ENCODE measurements at regions not wholly inside any gene's neighbourhood (a gene's known extent, or its start where the extent isn't known, plus 50 kb on each side); places are given as distances from the start of the nearest gene placed in this dataset.
A peak's percentile ranks its signal among the peaks of the same experiment; 100 is the strongest.

DNA sequence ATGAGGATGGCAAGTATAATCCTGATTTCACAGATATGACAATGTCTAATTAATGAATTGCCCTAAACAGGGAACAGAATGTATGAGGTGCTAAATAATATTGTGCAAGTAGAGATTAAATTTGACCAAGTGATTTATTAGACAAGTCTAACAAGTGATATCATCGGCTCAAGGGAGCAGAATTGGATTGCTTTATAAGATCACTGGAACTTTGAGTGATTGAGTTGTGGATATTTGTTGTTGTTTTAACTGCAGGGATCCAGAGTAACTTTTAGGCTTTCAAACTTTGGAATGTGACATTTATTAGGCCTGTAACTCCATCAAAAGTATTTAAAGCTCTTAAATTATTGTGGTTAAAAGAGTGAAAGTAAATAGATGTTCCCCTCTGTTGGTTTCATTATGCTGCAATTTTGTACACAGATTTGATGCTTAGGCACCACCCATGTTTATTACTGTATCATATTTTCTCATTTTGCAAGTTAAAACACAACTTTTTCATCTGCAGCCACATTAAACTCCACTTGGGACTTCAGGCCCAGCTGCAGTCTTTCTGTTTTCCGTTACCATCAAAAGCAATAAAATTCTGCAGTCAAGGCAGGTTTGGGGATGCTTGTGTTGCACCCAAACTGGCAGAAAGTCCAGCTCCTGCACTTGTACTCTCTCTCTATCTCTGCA lies 206.6 kb downstream of the HLX start:
- intact Hi-C loops (cut with DNase I): no loop called here

DNA sequence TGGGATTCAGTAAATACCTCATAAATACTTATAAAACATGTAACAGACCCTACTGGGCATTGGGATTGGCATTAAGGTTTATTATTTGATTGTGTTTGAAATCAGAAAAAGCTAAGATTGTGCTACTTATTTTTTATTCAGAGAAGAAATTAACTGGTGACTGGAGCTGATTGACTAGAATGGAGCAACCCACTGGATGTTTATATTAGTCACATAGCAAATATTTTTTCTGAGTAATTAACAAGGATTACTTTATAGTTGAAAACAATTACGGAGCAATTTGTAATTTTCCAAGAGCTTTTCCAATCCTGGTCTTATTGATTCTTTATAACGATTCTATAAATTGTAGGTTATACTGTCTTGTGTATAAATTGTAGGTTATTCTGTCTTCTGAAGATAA lies 208.7 kb downstream of the HLX start:
- H3K4me3 ChIP-seq: no peak overlapping the region
- ATAC-seq: no peak
- H3K9me3 ChIP-seq: no peaks in the 10 kb centered on the region
- no peak for DNase-seq
- intact Hi-C loops (cut with DNase I): no loop called here
- no peaks in the 10 kb centered on the region for H3K4me1 ChIP-seq
- no peak for FAIRE-seq
- 68 to 70% methylated on average over 2 of the region's 2 CpGs for WGBS, 2 donors
- TF ChIP-seq, protein P1, sequence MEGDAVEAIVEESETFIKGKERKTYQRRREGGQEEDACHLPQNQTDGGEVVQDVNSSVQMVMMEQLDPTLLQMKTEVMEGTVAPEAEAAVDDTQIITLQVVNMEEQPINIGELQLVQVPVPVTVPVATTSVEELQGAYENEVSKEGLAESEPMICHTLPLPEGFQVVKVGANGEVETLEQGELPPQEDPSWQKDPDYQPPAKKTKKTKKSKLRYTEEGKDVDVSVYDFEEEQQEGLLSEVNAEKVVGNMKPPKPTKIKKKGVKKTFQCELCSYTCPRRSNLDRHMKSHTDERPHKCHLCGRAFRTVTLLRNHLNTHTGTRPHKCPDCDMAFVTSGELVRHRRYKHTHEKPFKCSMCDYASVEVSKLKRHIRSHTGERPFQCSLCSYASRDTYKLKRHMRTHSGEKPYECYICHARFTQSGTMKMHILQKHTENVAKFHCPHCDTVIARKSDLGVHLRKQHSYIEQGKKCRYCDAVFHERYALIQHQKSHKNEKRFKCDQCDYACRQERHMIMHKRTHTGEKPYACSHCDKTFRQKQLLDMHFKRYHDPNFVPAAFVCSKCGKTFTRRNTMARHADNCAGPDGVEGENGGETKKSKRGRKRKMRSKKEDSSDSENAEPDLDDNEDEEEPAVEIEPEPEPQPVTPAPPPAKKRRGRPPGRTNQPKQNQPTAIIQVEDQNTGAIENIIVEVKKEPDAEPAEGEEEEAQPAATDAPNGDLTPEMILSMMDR (IDR thresholded peaks at IDR 0.05): no peak
- H3K36me3 ChIP-seq: no peaks in the 10 kb centered on the region
- H3K27ac ChIP-seq: no peak overlapping the region
- no peaks in the 10 kb centered on the region for H3K27me3 ChIP-seq

More for the DNA sequence above, 206.6 kb downstream of the HLX start:
- Histone ChIP-seq H3K27me3 (no peaks in the 10 kb centered on the region), H3K27ac (no peak overlapping the region), H3K4me3 (no peak overlapping the region), H3K4me1 (no peaks in the 10 kb centered on the region), H3K9me3 (no peaks in the 10 kb centered on the region), H3K36me3 (no peaks in the 10 kb centered on the region)
- DNase-seq (no peak), FAIRE-seq (no peak), ATAC-seq (peak in 1 of 4 donors; percentile 24)
- WGBS, 2 donors: 55 to 61% methylated on average over 2 of the region's 2 CpGs
- TF ChIP-seq, protein P1 (IDR thresholded peaks at IDR 0.05): no peak

DNA sequence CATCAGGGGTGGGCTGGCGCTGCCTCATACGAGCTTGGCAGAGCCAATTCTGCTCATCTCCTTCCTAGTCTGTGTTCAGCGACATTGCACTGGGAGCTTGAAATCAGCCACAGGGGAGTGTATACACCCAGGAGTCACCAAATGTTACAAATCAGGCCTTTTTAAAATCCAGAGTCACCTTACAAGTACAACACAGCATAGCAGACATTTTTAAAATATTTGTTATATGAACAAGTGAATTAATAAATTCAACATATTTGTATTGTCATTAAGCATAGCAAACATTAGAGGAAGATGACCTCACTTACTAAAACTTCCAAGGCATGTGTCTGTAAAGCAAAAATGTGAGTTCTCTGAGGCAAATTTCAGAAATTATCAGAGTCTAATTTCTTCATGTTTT lies 210.0 kb downstream of the HLX start:
- WGBS, 2 donors: 85 to 88% methylated on average over 3 of the region's 3 CpGs
- ATAC-seq: peak in 2 of 4 donors; percentile 21 to 28
- Histone ChIP-seq H3K9me3 (no peaks in the 10 kb centered on the region), H3K27me3 (no peaks in the 10 kb centered on the region), H3K27ac (no peak overlapping the region), H3K4me3 (no peak overlapping the region), H3K4me1 (no peaks in the 10 kb centered on the region), H3K36me3 (no peaks in the 10 kb centered on the region)
- no peak for FAIRE-seq
- no peak for DNase-seq
- intact Hi-C loops (cut with DNase I): no loop called here
- TF ChIP-seq, protein P1 (IDR thresholded peaks at IDR 0.05): no peak

DNA sequence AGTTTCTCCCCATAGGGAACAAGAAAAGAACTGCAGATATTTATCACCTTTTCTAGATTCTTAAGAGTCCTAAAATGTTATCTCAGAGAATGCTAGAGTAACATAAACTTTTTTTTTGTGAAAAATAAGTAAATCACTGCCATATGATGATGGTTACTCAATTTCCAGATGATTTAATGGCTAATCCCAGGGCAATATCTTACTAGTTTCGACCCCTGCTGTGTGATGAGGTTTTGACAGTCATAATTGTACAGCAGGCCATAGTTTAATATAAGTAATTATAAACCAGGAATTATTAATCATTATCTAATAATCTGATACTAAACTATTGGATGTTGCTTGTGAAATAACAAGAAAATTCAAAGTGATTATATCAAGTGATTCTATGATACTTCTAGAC lies 210.6 kb downstream of the HLX start:
- Histone ChIP-seq H3K9me3 (no peaks in the 10 kb centered on the region), H3K27ac (no peak overlapping the region), H3K4me3 (no peak overlapping the region), H3K36me3 (no peaks in the 10 kb centered on the region), H3K27me3 (no peaks in the 10 kb centered on the region), H3K4me1 (no peaks in the 10 kb centered on the region)
- intact Hi-C loops (cut with DNase I): no loop called here
- TF ChIP-seq, protein P1 (IDR thresholded peaks at IDR 0.05): no peak
- 23 to 32% methylated on average over 1 of the region's 1 CpG for WGBS, 2 donors
- no peak for DNase-seq
- ATAC-seq: no peak
- FAIRE-seq: no peak

DNA sequence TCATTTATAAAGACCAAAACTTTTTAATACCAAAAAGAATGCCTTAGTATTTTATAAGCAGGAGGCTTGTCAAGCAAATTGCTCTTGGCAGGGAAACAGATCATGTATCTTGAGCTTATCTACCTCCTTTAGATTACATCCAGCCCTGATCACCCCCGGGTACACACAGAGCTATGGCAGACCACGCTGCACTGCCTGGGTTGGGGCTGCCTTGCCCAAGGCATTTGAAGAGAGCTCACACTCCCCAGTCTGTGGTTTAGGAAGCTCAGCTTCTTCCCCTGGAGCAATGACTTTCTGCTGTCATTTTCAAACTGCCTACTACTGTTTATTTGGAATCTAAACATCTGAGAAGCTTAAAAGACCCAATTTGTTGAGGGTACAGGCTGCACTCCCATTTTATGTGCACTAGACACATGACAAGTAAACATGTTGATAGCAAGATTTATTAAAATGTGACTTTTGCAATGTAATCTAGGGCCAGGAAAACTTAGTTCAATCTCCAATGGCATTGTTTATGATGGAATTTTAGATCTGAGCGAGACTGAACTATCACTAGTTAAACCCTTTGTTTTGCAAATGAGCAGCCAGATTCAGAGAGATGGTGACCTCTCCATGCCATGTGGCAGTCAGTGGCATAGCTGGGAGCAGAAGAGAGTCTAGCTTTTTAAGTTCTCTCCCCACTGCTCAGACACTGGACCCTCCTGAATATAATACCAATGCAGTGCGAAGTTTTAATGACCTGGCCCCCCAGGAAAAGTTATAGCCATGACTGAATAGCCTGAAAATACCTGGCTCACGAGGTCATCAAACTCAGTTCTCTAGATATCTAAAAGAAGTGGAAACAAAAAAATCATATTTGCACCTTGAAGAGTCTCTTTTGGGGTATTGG lies 214.9 kb downstream of the HLX start:
- Histone ChIP-seq H3K36me3 (no peaks in the 10 kb centered on the region), H3K27me3 (no peaks in the 10 kb centered on the region), H3K27ac (no peak overlapping the region), H3K9me3 (no peaks in the 10 kb centered on the region), H3K4me1 (no peaks in the 10 kb centered on the region), H3K4me3 (no peak overlapping the region)
- DNase-seq: no peak
- TF ChIP-seq, protein P1 (IDR thresholded peaks at IDR 0.05): no peak
- 47 to 53% methylated on average over 5 of the region's 5 CpGs for WGBS, 2 donors
- intact Hi-C loops (cut with DNase I): no loop called here
- FAIRE-seq: no peak
- ATAC-seq: no peak
